HEK293 (cell line): ENCODE measurements at regions not wholly inside any gene's neighbourhood (a gene's known extent, or its start where the extent isn't known, plus 50 kb on each side); places are given as distances from the start of the nearest gene placed in this dataset.
"Not testable (repeated sequence)": the region's sequence is repeated elsewhere in the genome, so short reads cannot be mapped to it uniquely, and the experiment has no call there.

Experiments used
- CTCF ChIA-PET: fragments of 350-600 bp; formaldehyde crosslinking; extraction: SDS; loops from one replicate; lab custom pipeline; 2021; ENCODE audit warnings: antibody characterized with exemption; lab: Yijun Ruan, JAX
- POLR2A ChIA-PET: fragments of 300-600 bp; formaldehyde crosslinking; extraction: SDS; loops from one replicate; lab custom pipeline; 2020; ENCODE audit warnings: antibody characterized with exemption, inconsistent platforms; lab: Yijun Ruan, JAX
- H3K27ac ChIP-seq: fragments of 200-500 bp; sonication (Bioruptor generic); 2 replicates; pipeline ENCODE4 v1.5.1; 2014; ENCODE audit warnings: low read depth, low read length, control low read depth, inconsistent platforms; ENCODE audit errors: extremely low read depth
- H3K36me3 ChIP-seq, 2 experiments: fragments of 200-500 bp in 1 of 2; sonication (Bioruptor generic) in 1 of 2; 1 replicate in 1 of 2; 2 replicates in 1 of 2; pipeline ENCODE4 v1.5.1; 2014 to 2017; ENCODE audit warnings: inconsistent platforms in 2 of 2, low read length in 2 of 2; ENCODE audit not compliant: control insufficient read depth in 2 of 2, insufficient read depth in 1 of 2
- H3K4me1 ChIP-seq: fragments of 200-500 bp; sonication (Bioruptor generic); 2 replicates; pipeline ENCODE4 v1.5.1; 2014; ENCODE audit warnings: mild to moderate bottlenecking, low read length, inconsistent platforms; ENCODE audit not compliant: control insufficient read depth, insufficient read depth
- H3K4me3 ChIP-seq: 2 replicates; pipeline ENCODE4 v1.5.1; 2011; ENCODE audit warnings: low read depth, mild to moderate bottlenecking, control low read depth, low read length, moderate library complexity
- H3K9me3 ChIP-seq: fragments of 200-500 bp; sonication (Bioruptor generic); 2 replicates; pipeline ENCODE4 v1.5.1; 2014; ENCODE audit warnings: low read depth, low read length, inconsistent platforms; ENCODE audit not compliant: control insufficient read depth, insufficient read depth
- RBAK ChIP-seq: fragments of 450-650 bp; formaldehyde crosslinking; IDR thresholded peaks from 2 replicates; pipeline ENCODE4 v1.5.1; 2016; ENCODE audit warnings: missing biosample characterization, missing genetic modification characterization
- SP2 ChIP-seq: fragments of 450-650 bp; formaldehyde crosslinking; IDR thresholded peaks from 2 replicates; pipeline ENCODE4 v1.5.1; 2016; ENCODE audit warnings: missing biosample characterization, missing genetic modification characterization
- ZBTB21 ChIP-seq: fragments of 450-650 bp; formaldehyde crosslinking; IDR thresholded peaks from 2 replicates; pipeline ENCODE4 v1.5.1; 2017; ENCODE audit warnings: missing biosample characterization, missing genetic modification characterization
- ZBTB7A ChIP-seq: fragments of 450-650 bp; formaldehyde crosslinking; IDR thresholded peaks from 2 replicates; pipeline ENCODE4 v1.5.1; 2016; ENCODE audit warnings: low read depth, missing biosample characterization, missing genetic modification characterization
- ZFHX2 ChIP-seq: fragments of 450-650 bp; formaldehyde crosslinking; conservative IDR thresholded peaks from 2 replicates; pipeline ENCODE4 v1.5.1; 2016; ENCODE audit warnings: missing biosample characterization, missing genetic modification characterization
- ZIC2 ChIP-seq: fragments of 450-650 bp; formaldehyde crosslinking; IDR thresholded peaks from 2 replicates; pipeline ENCODE4 v1.5.1; 2016; ENCODE audit warnings: missing biosample characterization, missing genetic modification characterization
- ZNF560 ChIP-seq: fragments of 450-650 bp; formaldehyde crosslinking; IDR thresholded peaks from 2 replicates; pipeline ENCODE4 v1.5.1; 2017; ENCODE audit warnings: missing biosample characterization, missing genetic modification characterization, borderline replicate concordance
- ZNF792 ChIP-seq: fragments of 450-650 bp; formaldehyde crosslinking; IDR thresholded peaks from 2 replicates; pipeline ENCODE4 v1.5.1; 2016; ENCODE audit warnings: missing biosample characterization, missing genetic modification characterization
- ZNF830 ChIP-seq: fragments of 450-650 bp; IDR thresholded peaks from 2 replicates; pipeline ENCODE4 v1.5.0; 2018; ENCODE audit warnings: missing biosample characterization, missing genetic modification characterization, low read depth, mild to moderate bottlenecking, moderate library complexity
- TF ChIP-seq, protein P1 (sequence below): fragments of 450-650 bp; formaldehyde crosslinking; IDR thresholded peaks from 2 replicates; pipeline ENCODE4 v1.5.1; 2016; ENCODE audit warnings: missing biosample characterization, missing genetic modification characterization
- TF ChIP-seq, protein P2 (sequence below): fragments of 450-650 bp; formaldehyde crosslinking; IDR thresholded peaks from 2 replicates; pipeline ENCODE4 v1.5.1; 2016; ENCODE audit warnings: missing biosample characterization, missing genetic modification characterization, low read depth
- TF ChIP-seq, protein P3 (sequence below): fragments of 450-650 bp; formaldehyde crosslinking; IDR thresholded peaks from 2 replicates; pipeline ENCODE4 v1.5.1; 2016; ENCODE audit warnings: missing biosample characterization, missing genetic modification characterization
- TF ChIP-seq, protein P4 (sequence below): fragments of 450-650 bp; formaldehyde crosslinking; IDR thresholded peaks from 2 replicates; pipeline ENCODE4 v1.5.0; 2017; ENCODE audit warnings: missing biosample characterization, missing genetic modification characterization, borderline replicate concordance
- TF ChIP-seq, protein P5 (sequence below): fragments of 450-650 bp; formaldehyde crosslinking; IDR thresholded peaks from 2 replicates; pipeline ENCODE4; 2016; ENCODE audit warnings: missing biosample characterization, missing genetic modification characterization
- TF ChIP-seq, protein P6 (sequence below): fragments of 450-650 bp; formaldehyde crosslinking; conservative IDR thresholded peaks from 2 replicates; pipeline ENCODE4 v1.5.1; 2016; ENCODE audit warnings: low read depth, missing biosample characterization, missing genetic modification characterization

DNA sequence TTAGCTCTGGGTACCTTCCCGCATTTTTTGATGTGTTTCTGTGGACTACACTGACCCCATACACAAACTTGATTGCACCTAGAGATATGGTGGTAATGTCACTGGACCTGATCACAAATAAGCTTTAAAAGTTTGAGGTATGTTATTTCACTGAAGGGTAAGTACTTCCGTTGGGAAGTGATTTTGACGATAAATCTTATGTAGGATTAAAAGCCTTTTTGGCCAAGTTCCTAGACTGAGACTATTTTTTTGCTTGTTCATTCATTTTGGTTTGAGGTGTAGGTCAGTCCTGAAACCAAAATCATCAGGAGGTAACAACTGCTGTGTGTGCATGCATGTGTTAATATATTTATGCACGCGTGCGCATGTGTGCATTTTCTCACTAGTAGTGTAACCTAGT lies 336.3 kb downstream of the TFAP2A start (continued):
- TF ChIP-seq RBAK (tag by site-specific recombination), result no peak

DNA sequence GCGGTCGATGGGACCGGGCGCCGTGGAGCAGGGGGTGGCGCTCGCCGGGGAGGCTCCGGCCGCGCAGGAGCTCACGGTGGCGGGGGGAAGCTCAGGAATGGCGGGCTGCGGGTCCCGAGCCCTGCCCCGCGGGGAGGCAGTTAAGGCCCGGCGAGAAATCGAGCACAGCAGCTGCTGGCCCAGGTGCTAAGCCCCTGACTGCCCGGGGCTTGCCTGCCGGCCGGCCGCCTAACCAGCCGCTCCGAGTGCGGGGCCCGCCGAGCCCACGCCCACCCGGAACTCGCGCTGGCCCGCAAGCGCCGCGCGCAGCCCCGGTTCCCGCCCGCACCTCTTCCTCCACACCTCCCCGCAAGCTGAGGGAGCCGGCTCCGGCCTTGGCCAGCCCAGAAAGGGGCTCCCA lies 340.1 kb downstream of the TFAP2A start:
- H3K9me3 ChIP-seq, POLR2A ChIA-PET, H3K4me3 ChIP-seq, H3K4me1 ChIP-seq, H3K27ac ChIP-seq, H3K36me3 ChIP-seq: not testable (repeated sequence)
- CTCF ChIA-PET, result interaction anchor here (0.6 kb wide), 1 partner anchor 32 kb away, joined by 3 read pairs; no protein-coding TSS in a partner anchor

DNA sequence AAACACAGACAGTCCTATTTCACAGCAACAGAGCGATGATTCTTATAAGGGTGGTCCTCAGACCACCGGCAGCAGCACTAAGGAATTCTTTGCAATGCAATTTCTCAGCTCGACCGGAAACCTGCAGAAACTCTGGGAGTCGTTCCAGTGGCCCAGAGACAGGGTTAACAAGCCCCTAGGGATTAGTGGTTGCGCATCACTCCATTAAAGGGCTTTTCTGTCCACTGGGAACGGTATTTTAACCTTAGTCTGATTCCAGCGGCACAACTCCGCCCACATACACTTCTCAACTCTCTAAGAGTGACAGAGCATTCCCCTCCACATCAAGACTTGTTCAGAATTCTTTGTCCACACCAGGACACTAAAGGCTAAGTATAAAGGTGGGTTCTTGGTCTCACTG lies 341.5 kb downstream of the TFAP2A start:
- TF ChIP-seq, protein P1, sequence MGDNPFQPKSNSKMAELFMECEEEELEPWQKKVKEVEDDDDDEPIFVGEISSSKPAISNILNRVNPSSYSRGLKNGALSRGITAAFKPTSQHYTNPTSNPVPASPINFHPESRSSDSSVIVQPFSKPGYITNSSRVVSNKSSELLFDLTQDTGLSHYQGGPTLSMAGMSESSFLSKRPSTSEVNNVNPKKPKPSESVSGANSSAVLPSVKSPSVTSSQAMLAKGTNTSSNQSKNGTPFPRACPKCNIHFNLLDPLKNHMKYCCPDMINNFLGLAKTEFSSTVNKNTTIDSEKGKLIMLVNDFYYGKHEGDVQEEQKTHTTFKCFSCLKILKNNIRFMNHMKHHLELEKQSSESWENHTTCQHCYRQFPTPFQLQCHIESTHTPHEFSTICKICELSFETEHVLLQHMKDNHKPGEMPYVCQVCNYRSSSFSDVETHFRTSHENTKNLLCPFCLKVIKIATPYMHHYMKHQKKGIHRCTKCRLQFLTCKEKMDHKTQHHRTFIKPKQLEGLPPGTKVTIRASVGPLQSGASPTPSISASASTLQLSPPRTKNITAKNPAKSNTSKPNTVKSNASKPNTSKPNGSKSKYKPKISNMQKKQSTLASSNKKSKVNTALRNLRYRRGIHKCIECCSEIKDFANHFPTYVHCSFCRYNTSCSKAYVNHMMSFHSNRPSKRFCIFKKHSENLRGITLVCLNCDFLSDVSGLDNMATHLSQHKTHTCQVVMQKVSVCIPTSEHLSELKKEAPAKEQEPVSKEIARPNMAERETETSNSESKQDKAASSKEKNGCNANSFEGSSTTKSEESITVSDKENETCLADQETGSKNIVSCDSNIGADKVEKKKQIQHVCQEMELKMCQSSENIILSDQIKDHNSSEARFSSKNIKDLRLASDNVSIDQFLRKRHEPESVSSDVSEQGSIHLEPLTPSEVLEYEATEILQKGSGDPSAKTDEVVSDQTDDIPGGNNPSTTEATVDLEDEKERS (tag by site-specific recombination), result no peak
- TF ChIP-seq ZNF830 (tag by site-specific recombination), result no peak
- Histone ChIP-seq H3K4me3 (no peak overlapping the region), H3K36me3 (no peaks in the 10 kb centered on the region), H3K9me3 (no peaks in the 10 kb centered on the region), H3K27ac (no peak overlapping the region), H3K4me1 (no peaks in the 10 kb centered on the region)
- CTCF ChIA-PET, result interaction anchor here (0.6 to 1.1 kb wide), 4 partner anchors 11 to 1702 kb away, joined by 3 to 4 read pairs (median 3); no protein-coding TSS in a partner anchor
- POLR2A ChIA-PET, result interaction anchor here (1.0 kb wide), 1 partner anchor 22 kb away, joined by 3 read pairs; no protein-coding TSS in a partner anchor

DNA sequence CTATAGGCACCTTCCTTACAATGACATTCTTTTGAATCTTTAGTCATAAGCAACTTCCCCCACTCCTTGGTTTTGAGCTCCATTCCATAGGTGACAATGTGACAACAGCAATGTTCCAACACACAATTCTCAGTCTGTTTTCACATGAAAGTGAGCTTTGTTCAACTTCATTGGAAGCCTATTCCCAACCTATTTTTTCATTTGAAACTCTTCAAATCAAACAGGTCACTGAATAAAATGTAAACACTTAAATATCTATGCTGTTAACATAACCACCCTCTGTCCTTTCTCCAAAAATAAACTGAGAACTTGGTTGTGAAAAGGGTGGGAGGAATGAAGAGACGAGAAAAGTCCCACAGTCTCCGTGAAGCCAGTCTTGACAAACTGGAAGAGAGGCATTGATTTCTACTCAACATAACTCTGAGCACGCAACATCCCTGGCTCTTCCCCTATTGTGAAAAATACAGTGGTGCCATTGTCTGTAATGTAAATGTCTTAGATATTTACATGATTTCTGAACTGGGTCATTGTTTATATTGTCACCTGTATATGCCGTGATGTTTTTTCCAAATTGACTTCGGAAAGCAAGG lies 343.1 kb downstream of the TFAP2A start:
- Histone ChIP-seq H3K27ac (no peak overlapping the region), H3K4me3 (no peak overlapping the region), H3K36me3 (no peaks in the 10 kb centered on the region), H3K4me1 (no peaks in the 10 kb centered on the region), H3K9me3 (no peaks in the 10 kb centered on the region)
- ChIA-PET CTCF (interaction anchor here (0.6 kb wide), 1 partner anchor 10 kb away, joined by 3 read pairs; no protein-coding TSS in a partner anchor), POLR2A (no interaction called here)
- TF ChIP-seq ZNF792 (no peak), SP2 (no peak), ZIC2 (tag by site-specific recombination) (no peak), ZFHX2 (tag by site-specific recombination) (no peak), ZBTB7A (tag by site-specific recombination) (no peak), ZBTB21 (tag by site-specific recombination) (no peak), ZNF560 (no peak)
- TF ChIP-seq, protein P2, sequence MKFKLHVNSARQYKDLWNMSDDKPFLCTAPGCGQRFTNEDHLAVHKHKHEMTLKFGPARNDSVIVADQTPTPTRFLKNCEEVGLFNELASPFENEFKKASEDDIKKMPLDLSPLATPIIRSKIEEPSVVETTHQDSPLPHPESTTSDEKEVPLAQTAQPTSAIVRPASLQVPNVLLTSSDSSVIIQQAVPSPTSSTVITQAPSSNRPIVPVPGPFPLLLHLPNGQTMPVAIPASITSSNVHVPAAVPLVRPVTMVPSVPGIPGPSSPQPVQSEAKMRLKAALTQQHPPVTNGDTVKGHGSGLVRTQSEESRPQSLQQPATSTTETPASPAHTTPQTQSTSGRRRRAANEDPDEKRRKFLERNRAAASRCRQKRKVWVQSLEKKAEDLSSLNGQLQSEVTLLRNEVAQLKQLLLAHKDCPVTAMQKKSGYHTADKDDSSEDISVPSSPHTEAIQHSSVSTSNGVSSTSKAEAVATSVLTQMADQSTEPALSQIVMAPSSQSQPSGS (tag by site-specific recombination), result no peak
- TF ChIP-seq, protein P3, sequence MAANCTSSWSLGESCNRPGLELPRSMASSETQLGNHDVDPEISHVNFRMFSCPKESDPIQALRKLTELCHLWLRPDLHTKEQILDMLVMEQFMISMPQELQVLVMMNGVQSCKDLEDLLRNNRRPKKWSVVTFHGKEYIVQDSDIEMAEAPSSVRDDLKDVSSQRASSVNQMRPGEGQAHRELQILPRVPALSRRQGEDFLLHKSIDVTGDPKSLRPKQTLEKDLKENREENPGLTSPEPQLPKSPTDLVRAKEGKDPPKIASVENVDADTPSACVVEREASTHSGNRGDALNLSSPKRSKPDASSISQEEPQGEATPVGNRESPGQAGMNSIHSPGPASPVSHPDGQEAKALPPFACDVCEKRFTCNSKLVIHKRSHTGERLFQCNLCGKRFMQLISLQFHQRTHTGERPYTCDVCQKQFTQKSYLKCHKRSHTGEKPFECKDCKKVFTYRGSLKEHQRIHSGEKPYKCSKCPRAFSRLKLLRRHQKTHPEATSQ (tag by site-specific recombination), result no peak
- TF ChIP-seq, protein P4, sequence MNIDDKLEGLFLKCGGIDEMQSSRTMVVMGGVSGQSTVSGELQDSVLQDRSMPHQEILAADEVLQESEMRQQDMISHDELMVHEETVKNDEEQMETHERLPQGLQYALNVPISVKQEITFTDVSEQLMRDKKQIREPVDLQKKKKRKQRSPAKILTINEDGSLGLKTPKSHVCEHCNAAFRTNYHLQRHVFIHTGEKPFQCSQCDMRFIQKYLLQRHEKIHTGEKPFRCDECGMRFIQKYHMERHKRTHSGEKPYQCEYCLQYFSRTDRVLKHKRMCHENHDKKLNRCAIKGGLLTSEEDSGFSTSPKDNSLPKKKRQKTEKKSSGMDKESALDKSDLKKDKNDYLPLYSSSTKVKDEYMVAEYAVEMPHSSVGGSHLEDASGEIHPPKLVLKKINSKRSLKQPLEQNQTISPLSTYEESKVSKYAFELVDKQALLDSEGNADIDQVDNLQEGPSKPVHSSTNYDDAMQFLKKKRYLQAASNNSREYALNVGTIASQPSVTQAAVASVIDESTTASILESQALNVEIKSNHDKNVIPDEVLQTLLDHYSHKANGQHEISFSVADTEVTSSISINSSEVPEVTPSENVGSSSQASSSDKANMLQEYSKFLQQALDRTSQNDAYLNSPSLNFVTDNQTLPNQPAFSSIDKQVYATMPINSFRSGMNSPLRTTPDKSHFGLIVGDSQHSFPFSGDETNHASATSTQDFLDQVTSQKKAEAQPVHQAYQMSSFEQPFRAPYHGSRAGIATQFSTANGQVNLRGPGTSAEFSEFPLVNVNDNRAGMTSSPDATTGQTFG (tag by site-specific recombination), result no peak
- TF ChIP-seq, protein P5, sequence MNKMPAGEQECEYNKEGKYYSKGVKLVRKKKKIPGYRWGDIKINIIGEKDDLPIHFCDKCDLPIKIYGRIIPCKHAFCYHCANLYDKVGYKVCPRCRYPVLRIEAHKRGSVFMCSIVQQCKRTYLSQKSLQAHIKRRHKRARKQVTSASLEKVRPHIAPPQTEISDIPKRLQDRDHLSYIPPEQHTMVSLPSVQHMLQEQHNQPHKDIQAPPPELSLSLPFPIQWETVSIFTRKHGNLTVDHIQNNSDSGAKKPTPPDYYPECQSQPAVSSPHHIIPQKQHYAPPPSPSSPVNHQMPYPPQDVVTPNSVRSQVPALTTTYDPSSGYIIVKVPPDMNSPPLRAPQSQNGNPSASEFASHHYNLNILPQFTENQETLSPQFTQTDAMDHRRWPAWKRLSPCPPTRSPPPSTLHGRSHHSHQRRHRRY (tag by site-specific recombination), result no peak
- TF ChIP-seq, protein P6, sequence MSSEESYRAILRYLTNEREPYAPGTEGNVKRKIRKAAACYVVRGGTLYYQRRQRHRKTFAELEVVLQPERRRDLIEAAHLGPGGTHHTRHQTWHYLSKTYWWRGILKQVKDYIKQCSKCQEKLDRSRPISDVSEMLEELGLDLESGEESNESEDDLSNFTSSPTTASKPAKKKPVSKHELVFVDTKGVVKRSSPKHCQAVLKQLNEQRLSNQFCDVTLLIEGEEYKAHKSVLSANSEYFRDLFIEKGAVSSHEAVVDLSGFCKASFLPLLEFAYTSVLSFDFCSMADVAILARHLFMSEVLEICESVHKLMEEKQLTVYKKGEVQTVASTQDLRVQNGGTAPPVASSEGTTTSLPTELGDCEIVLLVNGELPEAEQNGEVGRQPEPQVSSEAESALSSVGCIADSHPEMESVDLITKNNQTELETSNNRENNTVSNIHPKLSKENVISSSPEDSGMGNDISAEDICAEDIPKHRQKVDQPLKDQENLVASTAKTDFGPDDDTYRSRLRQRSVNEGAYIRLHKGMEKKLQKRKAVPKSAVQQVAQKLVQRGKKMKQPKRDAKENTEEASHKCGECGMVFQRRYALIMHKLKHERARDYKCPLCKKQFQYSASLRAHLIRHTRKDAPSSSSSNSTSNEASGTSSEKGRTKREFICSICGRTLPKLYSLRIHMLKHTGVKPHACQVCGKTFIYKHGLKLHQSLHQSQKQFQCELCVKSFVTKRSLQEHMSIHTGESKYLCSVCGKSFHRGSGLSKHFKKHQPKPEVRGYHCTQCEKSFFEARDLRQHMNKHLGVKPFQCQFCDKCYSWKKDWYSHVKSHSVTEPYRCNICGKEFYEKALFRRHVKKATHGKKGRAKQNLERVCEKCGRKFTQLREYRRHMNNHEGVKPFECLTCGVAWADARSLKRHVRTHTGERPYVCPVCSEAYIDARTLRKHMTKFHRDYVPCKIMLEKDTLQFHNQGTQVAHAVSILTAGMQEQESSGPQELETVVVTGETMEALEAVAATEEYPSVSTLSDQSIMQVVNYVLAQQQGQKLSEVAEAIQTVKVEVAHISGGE (tag by site-specific recombination), result no peak
